ENCODE measurements at regions not wholly inside any gene's neighbourhood (a gene's known extent, or its start where the extent isn't known, plus 50 kb on each side); places are given as distances from the start of the nearest gene placed in this dataset.
"Not testable (repeated sequence)": the region's sequence is repeated elsewhere in the genome, so short reads cannot be mapped to it uniquely, and the experiment has no call there.

DNA sequence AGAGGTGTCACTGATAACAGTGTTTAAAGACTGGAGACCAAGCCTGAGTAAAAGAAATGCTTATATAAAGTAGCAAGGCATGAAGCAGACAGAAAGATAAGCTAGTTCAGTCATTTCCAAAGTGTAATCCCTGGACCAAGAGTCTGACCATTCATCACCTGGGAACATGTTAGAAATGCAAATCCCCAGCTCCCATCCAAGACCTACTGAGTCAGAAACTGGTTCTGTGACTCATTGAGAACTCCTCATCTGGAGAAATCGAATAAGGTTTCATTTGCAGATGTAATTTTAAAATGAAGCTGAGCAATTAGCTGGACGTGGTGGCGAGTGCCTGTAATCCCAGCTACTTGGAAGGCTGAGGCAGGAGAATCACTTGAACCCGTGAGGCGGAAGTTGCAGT lies 473.9 kb upstream of the UBE2E2 start:
- no peak for DNase-seq (ENCODE audit: low read depth in 4 of 4, low spot score in 3 of 4)

DNA sequence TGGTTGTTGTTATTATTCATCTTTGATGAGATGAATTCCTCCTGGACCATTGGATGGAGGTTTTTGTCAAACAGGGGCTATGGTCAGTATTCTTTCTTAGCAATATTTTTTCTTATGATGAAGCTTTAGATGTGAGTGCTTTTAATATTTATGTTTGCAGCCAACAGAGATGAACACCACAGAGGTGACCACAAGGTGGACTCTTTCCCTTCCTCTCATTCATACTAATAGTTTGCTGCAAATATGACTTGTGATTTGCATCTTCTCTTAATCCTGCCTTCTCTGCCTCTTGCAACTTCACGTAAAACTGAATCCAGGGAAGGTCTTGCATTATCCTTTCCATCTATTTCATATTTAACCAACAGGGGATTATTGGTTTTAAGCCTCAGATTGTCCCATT lies 473.1 kb upstream of the UBE2E2 start:
- no peak for DNase-seq (ENCODE audit: low read depth in 4 of 4, low spot score in 3 of 4)

DNA sequence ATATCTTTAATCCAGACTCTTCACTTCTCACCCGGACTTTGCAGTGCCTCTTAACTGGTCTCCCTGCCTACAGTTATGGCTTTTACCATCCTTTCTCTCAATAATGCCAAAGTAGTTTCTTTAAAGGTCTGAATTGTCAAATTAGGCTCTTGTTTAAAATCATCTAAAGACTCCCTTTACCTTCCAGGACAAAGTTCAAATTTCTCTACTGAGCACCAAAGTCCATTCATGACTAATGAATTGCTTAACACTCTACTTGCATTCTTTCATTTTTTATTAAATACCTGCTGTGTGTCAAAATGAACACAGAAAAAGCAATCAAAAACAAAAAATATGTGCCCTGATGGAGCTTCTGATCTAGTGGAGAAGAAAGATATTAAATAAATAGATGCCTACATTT lies 472.4 kb upstream of the UBE2E2 start:
- DNase-seq (ENCODE audit: low read depth in 4 of 4, low spot score in 3 of 4): no peak

DNA sequence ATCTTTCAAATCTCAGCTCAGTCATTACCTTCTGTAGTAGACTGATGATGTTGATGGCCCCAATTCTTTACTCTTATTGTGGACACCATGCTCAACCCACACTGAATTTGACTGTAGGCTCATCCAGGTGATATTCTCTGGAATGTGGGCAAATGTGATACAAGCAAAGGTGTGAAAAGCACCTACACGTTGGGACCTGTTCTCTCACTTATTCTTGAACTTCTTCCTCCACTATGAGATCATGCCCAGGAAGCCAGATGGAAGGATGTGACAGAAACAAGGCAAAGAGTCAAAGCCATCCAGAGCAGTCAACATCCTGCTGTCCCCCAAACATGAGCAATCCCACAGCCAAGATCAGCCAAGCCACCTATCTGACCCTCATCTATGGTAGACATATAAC lies 471.2 kb upstream of the UBE2E2 start:
- DNase-seq (ENCODE audit: low read depth in 4 of 4, low spot score in 3 of 4): no peak

DNA sequence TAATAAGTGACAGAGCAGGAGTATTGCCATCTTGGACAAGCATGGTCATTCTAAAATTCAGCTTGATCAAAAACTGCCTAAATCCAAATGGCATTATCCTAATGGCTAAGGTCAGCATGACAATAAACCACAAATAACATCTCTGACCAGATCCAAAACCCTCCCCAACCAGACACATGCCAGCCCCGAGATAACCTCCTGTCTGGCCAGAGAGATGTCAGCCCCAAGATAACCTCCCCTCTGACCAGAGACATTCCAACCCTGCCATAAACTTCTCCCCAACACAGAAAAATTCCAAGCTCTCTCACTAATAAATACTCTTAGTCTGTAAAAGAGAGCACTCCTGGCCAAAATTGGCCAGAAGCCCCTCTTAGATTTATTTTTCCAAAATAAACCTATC lies 470.5 kb upstream of the UBE2E2 start:
- DNase-seq (ENCODE audit: low read depth in 4 of 4, low spot score in 3 of 4): no peak

DNA sequence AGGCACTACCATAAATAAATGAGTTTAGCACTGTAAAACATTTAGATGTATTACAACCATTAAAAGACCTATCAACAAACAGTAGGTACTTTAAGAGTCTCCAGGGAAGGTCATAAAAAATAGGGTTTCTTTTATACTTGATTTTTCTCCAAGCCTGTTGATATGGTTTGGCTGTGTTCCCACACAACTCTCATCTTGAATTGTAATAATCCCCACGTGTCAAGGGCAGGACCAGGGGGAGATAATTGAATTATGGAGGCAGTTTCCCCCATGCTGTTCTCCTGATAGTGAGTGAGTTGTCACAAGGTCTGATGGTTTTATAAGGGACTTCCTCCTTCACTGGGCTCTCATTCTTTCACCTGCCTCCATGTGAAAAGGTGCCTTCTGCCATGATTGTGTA lies 468.9 kb upstream of the UBE2E2 start:
- peak in 3 of 4 donors; percentile 5 to 20 (median 15) for DNase-seq (ENCODE audit: low read depth in 4 of 4, low spot score in 3 of 4)

DNA sequence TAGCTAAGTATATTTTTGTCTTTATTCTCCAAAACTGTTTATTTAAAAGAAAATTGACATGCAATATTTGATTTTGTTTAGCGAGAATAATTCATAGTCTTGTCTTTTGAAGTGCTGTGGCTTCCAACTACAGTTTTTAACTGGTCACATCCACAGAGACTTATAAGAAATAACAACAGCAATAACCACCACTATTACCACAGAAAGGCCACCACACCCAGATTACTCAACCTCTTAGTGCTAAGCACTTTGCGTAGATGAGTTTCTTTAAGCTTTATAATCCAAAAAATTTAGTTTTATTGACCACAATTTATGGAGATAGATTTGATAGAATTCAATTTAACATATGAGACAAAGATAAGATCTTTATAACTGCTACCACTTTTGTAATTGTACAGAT lies 468.4 kb upstream of the UBE2E2 start:
- no peak for DNase-seq (ENCODE audit: low read depth in 4 of 4, low spot score in 3 of 4)

DNA sequence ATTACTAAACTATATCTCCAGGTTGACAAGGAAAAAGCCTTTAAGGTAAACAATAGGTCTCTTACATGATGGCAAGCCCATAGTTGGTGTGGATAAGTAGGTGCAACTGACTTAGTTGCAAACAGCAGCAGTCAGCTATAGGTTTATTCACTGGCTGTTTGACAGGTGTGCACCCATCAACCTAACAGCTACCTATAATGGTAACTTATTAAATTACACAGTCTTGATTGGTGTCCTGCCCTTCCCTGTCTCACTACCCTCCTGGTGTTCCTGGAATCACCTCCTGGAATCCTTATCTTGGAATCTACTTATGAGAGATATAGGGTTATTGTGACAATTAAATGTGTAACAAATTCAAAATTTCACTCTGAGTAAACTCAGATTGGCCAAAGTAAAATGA lies 467.8 kb upstream of the UBE2E2 start:
- DNase-seq (ENCODE audit: low read depth in 4 of 4, low spot score in 3 of 4): no peak

DNA sequence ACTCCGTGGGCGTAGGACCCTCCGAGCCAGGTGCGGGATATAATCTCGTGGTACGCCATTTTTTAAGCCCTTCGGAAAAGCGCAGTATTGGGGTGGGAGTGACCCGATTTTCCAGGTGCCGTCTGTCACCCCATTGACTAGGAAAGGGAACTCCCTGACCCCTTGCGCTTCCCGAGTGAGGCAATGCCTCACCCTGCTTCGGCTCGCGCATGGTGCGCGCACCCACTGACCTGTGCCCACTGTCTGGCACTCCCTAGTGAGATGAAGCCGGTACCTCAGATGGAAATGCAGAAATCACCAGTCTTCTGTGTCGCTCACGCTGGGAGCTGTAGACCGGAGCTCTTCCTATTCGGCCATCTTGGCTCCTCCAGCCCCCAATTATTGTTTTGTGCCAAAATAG lies 459.7 kb upstream of the UBE2E2 start:
- not testable (repeated sequence) for DNase-seq (ENCODE audit: low read depth in 4 of 4, low spot score in 3 of 4)

DNA sequence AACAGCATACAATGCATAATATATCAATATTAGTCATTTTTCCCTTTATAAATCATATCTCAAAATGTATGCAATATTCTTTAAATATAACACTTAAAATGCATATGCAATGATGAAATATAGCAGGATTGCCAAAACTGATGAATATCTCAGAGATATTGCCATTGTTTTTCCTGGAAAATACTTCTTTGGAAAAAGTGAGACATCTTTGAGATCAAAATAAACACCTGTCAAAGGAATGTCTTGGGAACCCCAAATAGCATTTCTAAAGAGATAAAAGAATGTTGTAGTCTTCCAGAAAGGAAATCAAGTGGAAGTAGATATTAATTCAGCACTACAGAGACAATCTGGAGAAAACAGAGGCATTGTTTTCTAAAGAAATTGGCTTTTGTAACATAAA lies 457.8 kb upstream of the UBE2E2 start:
- DNase-seq (ENCODE audit: low read depth in 4 of 4, low spot score in 3 of 4): no peak

DNA sequence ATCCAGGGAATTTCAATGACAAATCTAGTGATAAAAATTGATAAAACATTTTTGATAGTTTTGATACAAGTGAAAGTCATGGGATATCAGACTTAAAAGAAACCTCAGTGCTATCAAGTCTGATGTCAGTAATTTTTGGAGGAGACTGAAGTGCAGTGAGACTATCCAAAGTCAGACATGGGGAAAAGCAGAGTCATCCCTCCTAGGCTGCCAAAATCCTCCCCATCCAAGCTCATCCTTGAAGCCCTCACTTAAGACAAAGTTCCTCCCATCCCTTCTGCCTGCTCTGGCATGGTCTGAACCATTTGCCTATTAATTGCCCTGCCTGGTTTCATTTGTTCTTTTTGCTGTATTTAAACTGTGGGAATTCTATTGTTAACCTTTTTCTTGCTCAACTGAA lies 456.9 kb upstream of the UBE2E2 start:
- no peak for DNase-seq (ENCODE audit: low read depth in 4 of 4, low spot score in 3 of 4)

DNA sequence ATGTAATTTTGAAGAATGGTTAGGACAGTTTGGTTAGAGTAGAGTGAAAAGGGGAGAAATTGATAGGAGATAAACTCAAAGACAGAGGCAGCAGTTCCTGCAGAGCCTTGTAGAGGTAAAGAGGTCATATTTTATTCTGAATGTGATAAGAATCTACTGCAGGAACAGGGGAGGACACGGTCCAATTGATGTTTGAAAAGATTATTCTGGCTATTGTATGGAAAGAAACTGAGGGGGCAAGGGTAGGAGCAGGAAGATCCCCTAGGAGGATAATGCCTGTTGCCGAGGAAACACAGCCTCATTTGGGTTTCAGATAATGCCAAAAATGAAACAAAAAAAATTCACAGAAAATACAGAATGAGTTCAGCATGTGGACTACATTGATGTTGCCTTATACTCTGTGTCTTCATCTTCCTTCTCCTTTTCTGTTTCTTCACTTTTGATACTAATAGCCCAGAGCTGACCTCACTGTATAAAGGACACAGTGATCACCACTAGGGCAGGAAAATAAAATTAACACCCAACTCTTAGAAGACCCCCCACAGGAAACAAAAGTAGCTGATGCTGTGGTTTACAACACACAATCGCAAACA lies 454.6 kb upstream of the UBE2E2 start:
- no peak for DNase-seq (ENCODE audit: low read depth in 4 of 4, low spot score in 3 of 4)

DNA sequence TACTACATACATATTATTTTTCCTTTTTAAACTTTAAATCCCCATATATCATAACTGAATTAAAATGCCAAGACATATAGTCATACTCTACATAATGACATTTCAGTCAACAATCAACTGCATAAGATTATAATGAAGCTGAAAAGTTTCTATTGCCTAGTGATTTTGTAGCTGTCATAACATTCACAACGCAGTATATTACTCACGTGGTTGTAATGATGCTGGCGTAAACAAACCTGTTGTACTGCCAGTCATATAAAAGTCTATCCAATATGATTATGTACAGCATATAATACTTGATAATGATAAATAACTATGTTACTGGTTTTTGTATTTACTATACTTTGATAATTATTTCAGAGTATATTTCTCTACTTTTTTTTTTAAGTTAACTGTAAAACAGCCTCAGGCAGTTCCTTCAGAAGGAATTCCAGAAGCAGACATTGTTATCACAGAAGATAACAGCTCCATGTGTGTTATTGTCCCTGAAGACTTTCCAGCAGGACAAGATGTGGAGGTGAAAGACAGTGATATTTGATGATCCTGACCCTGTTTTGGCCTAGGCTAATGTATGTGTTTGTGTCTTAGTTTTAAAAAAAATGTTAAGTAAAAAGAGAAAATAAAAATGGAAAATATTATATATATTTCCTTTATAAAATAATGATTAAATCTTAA lies 443.4 kb upstream of the UBE2E2 start:
- no peak for DNase-seq (ENCODE audit: low read depth in 4 of 4, low spot score in 3 of 4)

DNA sequence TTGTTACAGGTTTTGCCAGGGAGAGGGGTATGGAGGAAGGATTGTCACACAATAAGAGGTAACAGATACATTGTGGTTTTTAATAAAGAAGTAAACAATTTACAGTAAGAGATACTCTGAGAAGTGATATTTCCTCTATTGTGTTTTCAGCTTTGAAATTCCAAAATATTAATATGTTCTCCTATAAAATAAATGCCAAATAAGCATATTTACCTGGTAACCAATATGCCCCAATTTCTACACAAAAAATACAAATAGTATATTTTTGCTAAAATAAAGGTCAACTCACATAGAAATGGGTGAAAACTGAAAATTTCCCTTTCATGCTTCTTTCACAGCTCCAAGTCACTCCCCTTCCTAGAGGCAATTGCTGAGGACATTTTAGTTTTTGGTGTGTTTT lies 437.4 kb upstream of the UBE2E2 start:
- no peak for DNase-seq (ENCODE audit: low read depth in 4 of 4, low spot score in 3 of 4)

DNA sequence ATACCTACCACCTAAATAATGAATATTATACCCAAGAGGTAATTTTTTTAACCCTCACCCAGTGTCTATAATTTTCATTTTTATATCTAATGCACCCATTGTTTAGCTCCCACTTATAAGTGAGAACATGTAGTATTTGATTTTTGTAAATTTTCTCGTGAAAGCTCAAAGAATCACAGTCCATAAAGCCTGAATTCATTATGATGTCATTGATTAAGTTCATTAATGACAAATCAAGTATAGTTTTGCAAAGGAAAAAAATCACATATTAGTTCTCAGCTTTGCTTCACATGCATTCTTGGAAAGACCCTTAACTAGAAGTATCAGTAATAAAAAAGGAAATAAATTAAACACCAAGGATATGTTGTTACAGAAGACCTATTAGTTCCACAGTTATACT lies 425.3 kb upstream of the UBE2E2 start:
- DNase-seq (ENCODE audit: low read depth in 4 of 4, low spot score in 3 of 4): no peak

DNA sequence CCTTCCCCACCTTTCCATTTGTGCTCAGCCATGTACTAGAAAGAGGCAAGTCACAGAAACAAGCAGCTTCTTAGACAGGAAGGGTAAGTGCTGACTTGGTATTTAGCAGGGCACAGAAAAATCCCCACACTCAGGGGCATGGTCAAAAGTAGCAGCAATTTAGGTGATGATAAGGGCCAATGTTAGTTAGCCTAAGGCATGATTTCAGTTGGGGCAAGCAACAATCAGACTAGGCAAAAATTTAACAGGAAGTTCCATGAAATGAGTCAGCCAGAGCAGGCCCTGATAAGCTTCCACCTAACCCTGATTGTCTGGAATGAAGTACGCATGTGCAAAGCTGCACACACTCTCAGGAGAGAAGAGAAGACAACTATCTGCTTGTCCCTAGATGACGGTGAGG lies 423.4 kb upstream of the UBE2E2 start:
- no peak for DNase-seq (ENCODE audit: low read depth in 4 of 4, low spot score in 3 of 4)

DNA sequence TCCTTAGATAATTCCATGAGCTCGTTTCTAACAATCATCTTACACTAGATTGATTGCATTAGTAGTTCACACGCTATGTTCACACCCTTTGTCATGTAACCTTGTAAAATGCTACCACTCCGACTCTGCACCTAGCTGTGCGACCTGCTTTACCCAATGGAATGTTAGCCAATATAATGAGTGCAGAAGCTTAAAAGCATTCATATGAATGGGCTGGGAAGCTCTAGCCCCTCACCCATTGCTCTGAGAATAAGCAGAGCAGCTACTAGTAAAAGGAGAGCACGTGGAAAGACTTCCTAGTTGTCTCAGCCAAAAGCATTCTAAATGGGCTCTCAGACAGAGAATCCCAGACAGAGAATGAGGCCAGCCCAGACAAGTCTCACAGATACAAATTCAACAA lies 410.6 kb upstream of the UBE2E2 start:
- no peak for DNase-seq (ENCODE audit: low read depth in 4 of 4, low spot score in 3 of 4)

DNA sequence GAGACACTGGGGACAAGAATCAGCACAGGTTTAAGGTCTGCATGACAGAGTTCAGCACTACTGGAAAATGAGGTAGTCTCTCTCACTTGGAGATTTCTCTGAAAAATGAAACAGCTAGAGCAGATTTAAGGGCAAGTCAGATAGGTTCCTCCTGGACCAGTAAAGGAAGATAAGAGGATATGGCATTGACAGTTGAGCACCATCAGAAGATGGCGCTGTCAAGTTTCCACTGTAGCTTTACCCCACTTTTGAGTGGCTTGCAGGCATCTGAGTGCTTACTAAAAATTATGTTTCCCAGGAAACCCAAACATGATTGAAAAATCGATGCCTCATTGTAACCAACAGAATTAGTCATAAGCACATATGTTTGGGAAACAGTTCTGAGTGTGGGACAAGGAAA lies 407.2 kb upstream of the UBE2E2 start:
- no peak for DNase-seq (ENCODE audit: low read depth in 4 of 4, low spot score in 3 of 4)

DNA sequence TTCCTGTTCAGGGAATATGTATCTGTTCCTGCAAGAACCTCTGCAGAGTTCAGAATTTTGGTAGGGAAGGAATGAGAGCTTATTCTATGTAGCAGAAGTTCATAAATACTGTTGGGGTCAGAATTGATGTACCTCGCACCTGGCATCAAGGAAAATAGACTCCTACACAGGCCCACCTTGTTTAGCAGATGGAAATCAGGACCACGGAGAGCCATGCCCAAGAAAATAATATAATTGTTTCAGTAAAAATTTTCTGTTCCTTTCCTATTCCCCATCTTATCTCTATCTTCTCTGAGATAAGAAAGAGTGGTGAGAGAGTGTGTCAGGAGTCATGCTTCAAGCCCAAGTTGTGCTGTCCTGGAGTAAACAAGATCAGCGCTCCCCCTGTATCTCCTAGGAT lies 404.7 kb upstream of the UBE2E2 start:
- DNase-seq (ENCODE audit: low read depth in 4 of 4, low spot score in 3 of 4): no peak

DNA sequence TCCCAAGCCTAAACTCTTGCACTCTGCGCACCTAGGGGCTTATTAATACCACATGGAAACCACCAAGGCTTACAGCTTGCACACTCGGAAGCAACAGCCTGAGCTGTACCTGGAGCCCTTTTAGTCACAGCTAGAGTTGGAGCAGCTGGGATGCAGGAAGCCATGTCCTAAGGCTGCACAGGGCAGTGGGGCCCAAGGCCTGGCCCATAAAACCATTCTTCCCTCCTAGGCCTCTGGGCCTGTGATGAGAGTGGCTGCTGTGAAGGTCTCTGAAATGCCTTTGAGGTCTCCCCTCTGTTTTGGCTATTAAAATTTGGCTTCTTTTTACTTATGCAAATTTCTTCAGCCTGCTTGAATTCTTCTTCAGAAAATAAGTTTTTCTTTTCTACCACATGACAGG lies 383.9 kb upstream of the UBE2E2 start:
- no peak for DNase-seq (ENCODE audit: low read depth in 4 of 4, low spot score in 3 of 4)

DNA sequence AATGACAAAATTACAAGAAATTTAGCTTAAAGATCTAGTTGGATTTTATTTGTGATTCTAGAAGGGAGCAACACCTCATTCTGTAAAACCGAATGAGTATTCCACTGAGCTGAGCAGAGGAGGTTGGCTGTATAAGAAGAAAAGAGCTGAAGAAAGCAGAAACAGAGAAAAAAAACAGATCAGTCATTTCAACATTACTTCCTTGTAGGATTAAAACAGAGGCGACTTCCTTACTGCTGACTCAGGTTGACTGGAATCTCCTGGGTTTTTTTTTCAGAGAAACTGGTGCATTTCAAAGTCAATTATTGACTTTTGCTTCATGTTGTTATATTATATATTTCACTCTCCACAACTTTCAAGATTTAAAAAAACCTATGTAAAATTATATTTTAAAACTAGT lies 368.1 kb upstream of the UBE2E2 start:
- no peak for DNase-seq (ENCODE audit: low read depth in 4 of 4, low spot score in 3 of 4)

DNA sequence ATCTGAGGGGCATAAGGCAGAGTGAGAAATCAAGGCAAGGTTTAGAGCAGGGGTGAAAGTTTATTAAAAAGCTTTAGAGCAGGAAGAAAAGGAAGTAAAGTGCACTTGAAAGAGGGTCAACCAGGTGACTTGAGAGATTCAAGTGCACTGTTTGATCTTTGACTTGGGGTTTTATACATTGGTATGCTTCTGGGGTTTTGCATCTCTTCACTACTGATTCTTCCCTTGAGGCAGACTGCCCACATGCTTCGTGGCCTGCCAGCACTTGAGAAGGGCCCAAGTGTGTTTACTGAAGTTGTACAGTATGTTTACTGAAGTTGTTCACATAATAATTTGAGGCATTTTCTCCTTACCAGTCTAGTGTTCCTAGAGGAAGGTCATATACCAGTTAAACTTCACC lies 367.0 kb upstream of the UBE2E2 start:
- no peak for DNase-seq (ENCODE audit: low read depth in 4 of 4, low spot score in 3 of 4)

DNA sequence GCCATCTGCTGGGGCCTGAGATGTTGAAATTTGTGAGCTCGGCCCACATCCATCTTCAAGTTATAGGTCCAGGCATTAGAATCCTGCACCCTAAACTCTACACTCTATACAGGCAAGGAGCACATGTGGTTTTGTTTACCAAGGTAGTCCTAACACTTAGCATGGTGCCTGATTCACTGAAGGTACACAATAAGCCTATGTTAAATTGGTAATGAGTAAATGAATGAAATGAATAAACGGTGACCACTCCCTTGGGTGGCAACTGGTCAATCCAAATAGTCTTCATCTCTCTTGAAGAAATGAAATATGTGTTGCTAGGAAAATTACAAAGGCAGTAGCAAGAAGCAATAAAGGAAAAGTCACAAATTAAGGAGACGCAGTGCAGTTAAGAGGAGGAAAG lies 359.3 kb upstream of the UBE2E2 start:
- no peak for DNase-seq (ENCODE audit: low read depth in 4 of 4, low spot score in 3 of 4)

Data from right renal pelvis (tissue), 4 donors.